WTC11 (cell line): ENCODE measurements at regions not wholly inside any gene's neighbourhood (a gene's known extent, or its start where the extent isn't known, plus 50 kb on each side); places are given as distances from the start of the nearest gene placed in this dataset.
A peak's percentile ranks its signal among the peaks of the same experiment; 100 is the strongest.

ENCODE experiments used
- ATAC-seq: fragments of 200-7000 bp; cut with Tn5 transposase; 2 replicates; pipeline ENCODE4 v1.10.0; 2021; ENCODE audit warnings: mild to moderate bottlenecking, moderate library complexity
- CTCF ChIA-PET: fragments of 300-600 bp; sonication (Branson Sonifier 250); formaldehyde crosslinking; loops from one replicate; lab custom pipeline; 2021; ENCODE audit warnings: antibody characterized with exemption; lab: Charles Lee
- POLR2A ChIA-PET: fragments of 350-600 bp; sonication (Branson Sonifier 250); formaldehyde crosslinking; loops from one replicate; lab custom pipeline; 2021; ENCODE audit warnings: antibody characterized with exemption; lab: Charles Lee
- DNase-seq: peaks from one replicate; pipeline ENCODE4 v3.0.0; 2021; ENCODE audit warnings: low spot score
- H3K27ac Mint-ChIP-seq: 2 replicates; pipeline ENCODE4 v1.8.0; 2021; ENCODE audit warnings: mixed read lengths
- H3K27me3 Mint-ChIP-seq: 2 replicates; pipeline ENCODE4 v1.8.0; 2021; ENCODE audit warnings: low read depth, mild to moderate bottlenecking, moderate library complexity, mixed read lengths
- H3K36me3 Mint-ChIP-seq: 2 replicates; pipeline ENCODE4 v1.8.0; 2021; ENCODE audit warnings: mixed read lengths
- H3K4me1 Mint-ChIP-seq: 2 replicates; pipeline ENCODE4 v1.8.0; 2022; ENCODE audit warnings: mixed read lengths
- H3K4me3 Mint-ChIP-seq: 2 replicates; pipeline ENCODE4 v1.8.0; 2021; ENCODE audit warnings: mild to moderate bottlenecking, moderate library complexity, mixed read lengths
- H3K9me3 Mint-ChIP-seq: 2 replicates; pipeline ENCODE4 v1.8.0; 2021; ENCODE audit warnings: mixed read lengths
- ATF1 ChIP-seq: sonication (generic); formaldehyde crosslinking; IDR thresholded peaks from 2 replicates; pipeline ENCODE4 v1.8.1; 2023; ENCODE audit warnings: mild to moderate bottlenecking, moderate library complexity, missing genetic modification reagents
- ELF4 ChIP-seq: sonication (generic); formaldehyde crosslinking; IDR thresholded peaks from 2 replicates; pipeline ENCODE4 v1.8.1; 2022; ENCODE audit warnings: low read depth, mild to moderate bottlenecking, moderate library complexity, missing genetic modification reagents
- ESRRA ChIP-seq: sonication (generic); formaldehyde crosslinking; IDR thresholded peaks from 2 replicates; pipeline ENCODE4 v1.8.1; 2022; ENCODE audit warnings: mild to moderate bottlenecking, missing genetic modification reagents, borderline replicate concordance
- ETV6 ChIP-seq: sonication (generic); formaldehyde crosslinking; IDR thresholded peaks from 2 replicates; pipeline ENCODE4 v1.8.1; 2022; ENCODE audit warnings: mild to moderate bottlenecking, missing genetic modification reagents
- FOXJ3 ChIP-seq: sonication (generic); formaldehyde crosslinking; IDR thresholded peaks from 2 replicates; pipeline ENCODE4 v1.9.0; 2021; ENCODE audit warnings: missing genetic modification reagents, mild to moderate bottlenecking, borderline replicate concordance
- HMGA2 ChIP-seq: fragments of 250-450 bp; sonication (Bioruptor Pico); IDR thresholded peaks from 2 replicates; pipeline ENCODE4 v1.4.0; 2021; ENCODE audit warnings: mild to moderate bottlenecking, moderate library complexity
- JAZF1 ChIP-seq: fragments of 250-450 bp; sonication (Bioruptor Pico); IDR thresholded peaks from 2 replicates; pipeline ENCODE4 v1.9.0; 2021; ENCODE audit warnings: moderate library complexity, mild to moderate bottlenecking, inconsistent platforms
- KAT7 ChIP-seq: sonication (generic); formaldehyde crosslinking; IDR thresholded peaks from 2 replicates; pipeline ENCODE4 v1.8.1; 2023; ENCODE audit warnings: missing genetic modification reagents, mild to moderate bottlenecking, borderline replicate concordance
- MXD4 ChIP-seq: fragments of 250-450 bp; sonication (Bioruptor Pico); IDR thresholded peaks from 2 replicates; pipeline ENCODE4 v1.8.0; 2021; ENCODE audit warnings: mild to moderate bottlenecking, moderate library complexity, borderline replicate concordance
- MYBL2 ChIP-seq: sonication (generic); formaldehyde crosslinking; IDR thresholded peaks from 2 replicates; pipeline ENCODE4 v1.8.1; 2023; ENCODE audit warnings: mild to moderate bottlenecking, moderate library complexity, missing genetic modification reagents
- NFATC4 ChIP-seq: fragments of 250-450 bp; sonication (Bioruptor Pico); IDR thresholded peaks from 2 replicates; pipeline ENCODE4 v1.9.0; 2021; ENCODE audit warnings: mild to moderate bottlenecking
- NR2C2 ChIP-seq: sonication (generic); formaldehyde crosslinking; IDR thresholded peaks from 2 replicates; pipeline ENCODE4 v1.8.0; 2022; ENCODE audit warnings: mild to moderate bottlenecking, missing genetic modification reagents
- SOX15 ChIP-seq: fragments of 250-450 bp; sonication (Bioruptor Pico); IDR thresholded peaks from 2 replicates; pipeline ENCODE4 v1.9.0; 2021; ENCODE audit warnings: mild to moderate bottlenecking
- ZBTB21 ChIP-seq: sonication (generic); formaldehyde crosslinking; IDR thresholded peaks from 2 replicates; pipeline ENCODE4 v1.8.1; 2023; ENCODE audit warnings: mild to moderate bottlenecking, missing genetic modification reagents, borderline replicate concordance
- ZNF138 ChIP-seq: sonication (generic); formaldehyde crosslinking; conservative IDR thresholded peaks from 2 replicates; pipeline ENCODE4 v1.8.1; 2022; ENCODE audit warnings: mild to moderate bottlenecking, moderate library complexity, missing genetic modification reagents
- ZNF232 ChIP-seq: sonication (generic); formaldehyde crosslinking; IDR thresholded peaks from 2 replicates; pipeline ENCODE4 v1.8.0; 2022; ENCODE audit warnings: mild to moderate bottlenecking, missing genetic modification reagents
- ZNF317 ChIP-seq: sonication (generic); formaldehyde crosslinking; IDR thresholded peaks from 2 replicates; pipeline ENCODE4 v1.8.1; 2023; ENCODE audit warnings: low read depth, mild to moderate bottlenecking, moderate library complexity, missing genetic modification reagents, borderline replicate concordance
- ZNF396 ChIP-seq: fragments of 250-450 bp; sonication (Bioruptor Pico); IDR thresholded peaks from 2 replicates; pipeline ENCODE4 v1.8.0; 2021; ENCODE audit warnings: mild to moderate bottlenecking, moderate library complexity, borderline replicate concordance
- ZNF416 ChIP-seq: fragments of 250-450 bp; sonication (Bioruptor Pico); IDR thresholded peaks from 2 replicates; pipeline ENCODE4 v1.9.0; 2021; ENCODE audit warnings: mild to moderate bottlenecking, inconsistent platforms
- ZNF423 ChIP-seq: fragments of 250-450 bp; sonication (Bioruptor Pico); IDR thresholded peaks from 2 replicates; pipeline ENCODE4 v2.1.2; 2022; ENCODE audit warnings: mild to moderate bottlenecking, moderate library complexity
- TF ChIP-seq, protein P1 (sequence below): fragments of 200-600 bp; IDR thresholded peaks from 2 replicates; pipeline ENCODE4 v1.8.0; 2022; ENCODE audit warnings: antibody characterized with exemption
- TF ChIP-seq, protein P2 (sequence below): sonication (generic); formaldehyde crosslinking; IDR thresholded peaks from 2 replicates; pipeline ENCODE4 v1.8.1; 2022; ENCODE audit warnings: low read depth, mild to moderate bottlenecking, moderate library complexity, missing genetic modification reagents, borderline replicate concordance
- TF ChIP-seq, protein P3 (sequence below): sonication (generic); formaldehyde crosslinking; IDR thresholded peaks from 2 replicates; pipeline ENCODE4 v1.8.1; 2023; ENCODE audit warnings: mild to moderate bottlenecking, missing genetic modification reagents, moderate library complexity
- TF ChIP-seq, protein P4 (sequence below): sonication (generic); formaldehyde crosslinking; IDR thresholded peaks from 2 replicates; pipeline ENCODE4 v1.8.0; 2023; ENCODE audit warnings: missing genetic modification reagents
- TF ChIP-seq, protein P5 (sequence below): fragments of 250-450 bp; sonication (Bioruptor Pico); IDR thresholded peaks from 2 replicates; pipeline ENCODE4 v1.9.0; 2021; ENCODE audit warnings: mild to moderate bottlenecking
- TF ChIP-seq, protein P6 (sequence below): sonication (generic); formaldehyde crosslinking; IDR thresholded peaks from 2 replicates; pipeline ENCODE4 v1.8.0; 2022; ENCODE audit warnings: mild to moderate bottlenecking, missing genetic modification reagents
- TF ChIP-seq, protein P7 (sequence below): sonication (generic); formaldehyde crosslinking; IDR thresholded peaks from 2 replicates; pipeline ENCODE4 v1.8.0; 2022; ENCODE audit warnings: missing genetic modification reagents

DNA sequence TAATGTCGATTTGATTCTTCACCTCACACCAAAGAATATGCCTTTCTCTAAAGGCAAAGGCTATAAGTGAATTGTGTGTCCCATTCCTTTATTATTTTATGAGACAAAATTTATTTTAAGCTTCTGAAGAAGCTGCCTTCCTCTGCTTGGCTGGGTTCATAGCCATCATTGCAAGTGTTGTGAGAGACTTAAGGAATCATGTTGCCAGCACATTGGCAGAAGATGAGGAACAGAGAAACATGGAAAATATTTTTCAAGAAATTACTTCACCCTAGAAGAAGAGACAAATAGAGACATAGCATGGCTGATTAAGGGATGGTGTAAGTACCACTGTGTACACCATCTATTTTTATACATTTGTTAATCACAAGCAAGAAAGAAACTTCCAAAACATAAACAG, 230.1 kb upstream of the SEMA3E start:
- DNase-seq (no peak), ATAC-seq (no peak)
- no peaks in the 10 kb centered on the region for H3K9me3 Mint-ChIP-seq
- H3K36me3 Mint-ChIP-seq = no peaks in the 10 kb centered on the region
- TF ChIP-seq NR2C2 (no peak), ETV6 (CRISPR knock-in tag) (no peak), ZNF232 (no peak), ZNF416 (CRISPR knock-in tag) (no peak)
- TF ChIP-seq, protein P1, sequence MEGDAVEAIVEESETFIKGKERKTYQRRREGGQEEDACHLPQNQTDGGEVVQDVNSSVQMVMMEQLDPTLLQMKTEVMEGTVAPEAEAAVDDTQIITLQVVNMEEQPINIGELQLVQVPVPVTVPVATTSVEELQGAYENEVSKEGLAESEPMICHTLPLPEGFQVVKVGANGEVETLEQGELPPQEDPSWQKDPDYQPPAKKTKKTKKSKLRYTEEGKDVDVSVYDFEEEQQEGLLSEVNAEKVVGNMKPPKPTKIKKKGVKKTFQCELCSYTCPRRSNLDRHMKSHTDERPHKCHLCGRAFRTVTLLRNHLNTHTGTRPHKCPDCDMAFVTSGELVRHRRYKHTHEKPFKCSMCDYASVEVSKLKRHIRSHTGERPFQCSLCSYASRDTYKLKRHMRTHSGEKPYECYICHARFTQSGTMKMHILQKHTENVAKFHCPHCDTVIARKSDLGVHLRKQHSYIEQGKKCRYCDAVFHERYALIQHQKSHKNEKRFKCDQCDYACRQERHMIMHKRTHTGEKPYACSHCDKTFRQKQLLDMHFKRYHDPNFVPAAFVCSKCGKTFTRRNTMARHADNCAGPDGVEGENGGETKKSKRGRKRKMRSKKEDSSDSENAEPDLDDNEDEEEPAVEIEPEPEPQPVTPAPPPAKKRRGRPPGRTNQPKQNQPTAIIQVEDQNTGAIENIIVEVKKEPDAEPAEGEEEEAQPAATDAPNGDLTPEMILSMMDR = no peak
- H3K27me3 Mint-ChIP-seq = peaks cover 2% of the 10 kb centered on the region; the same call in 1 of the 2 replicates
- no peak overlapping the region for H3K4me3 Mint-ChIP-seq
- POLR2A ChIA-PET = no interaction called here
- H3K4me1 Mint-ChIP-seq = peaks cover 3% of the 10 kb centered on the region; the same call in 1 of the 2 replicates
- no peak overlapping the region for H3K27ac Mint-ChIP-seq
- CTCF ChIA-PET = no interaction called here

DNA sequence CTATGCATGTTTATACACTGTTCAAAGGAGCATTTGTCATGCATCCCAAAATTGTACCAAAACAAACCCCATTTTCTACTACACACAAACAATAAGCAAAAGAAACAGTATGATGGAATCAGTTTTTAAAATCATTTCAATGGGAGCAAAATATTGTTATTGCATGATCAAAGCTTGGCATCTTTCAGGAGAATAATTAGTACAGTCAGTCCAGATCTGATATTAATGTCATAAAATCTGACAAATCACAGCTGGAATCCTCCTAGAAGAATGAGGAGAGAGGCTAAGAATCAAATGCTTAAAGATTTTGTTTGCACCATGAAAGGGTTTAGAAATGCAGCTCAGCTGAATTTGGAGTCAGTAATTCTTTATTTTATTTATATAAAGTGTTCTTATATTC, 229.7 kb upstream of the SEMA3E start:
- TF ChIP-seq ZNF317 (CRISPR knock-in tag) (no peak), HMGA2 (CRISPR knock-in tag) (no peak), ELF4 (CRISPR knock-in tag) (no peak), JAZF1 (no peak), NFATC4 (CRISPR knock-in tag) (no peak), MXD4 (CRISPR knock-in tag) (no peak), ZNF138 (no peak), ZNF232 (no peak), ESRRA (CRISPR knock-in tag) (no peak), ZNF396 (CRISPR knock-in tag) (no peak), SOX15 (no peak)
- TF ChIP-seq, protein P2, sequence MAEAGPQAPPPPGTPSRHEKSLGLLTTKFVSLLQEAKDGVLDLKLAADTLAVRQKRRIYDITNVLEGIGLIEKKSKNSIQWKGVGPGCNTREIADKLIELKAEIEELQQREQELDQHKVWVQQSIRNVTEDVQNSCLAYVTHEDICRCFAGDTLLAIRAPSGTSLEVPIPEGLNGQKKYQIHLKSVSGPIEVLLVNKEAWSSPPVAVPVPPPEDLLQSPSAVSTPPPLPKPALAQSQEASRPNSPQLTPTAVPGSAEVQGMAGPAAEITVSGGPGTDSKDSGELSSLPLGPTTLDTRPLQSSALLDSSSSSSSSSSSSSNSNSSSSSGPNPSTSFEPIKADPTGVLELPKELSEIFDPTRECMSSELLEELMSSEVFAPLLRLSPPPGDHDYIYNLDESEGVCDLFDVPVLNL (CRISPR knock-in tag) = no peak
- TF ChIP-seq, protein P3, sequence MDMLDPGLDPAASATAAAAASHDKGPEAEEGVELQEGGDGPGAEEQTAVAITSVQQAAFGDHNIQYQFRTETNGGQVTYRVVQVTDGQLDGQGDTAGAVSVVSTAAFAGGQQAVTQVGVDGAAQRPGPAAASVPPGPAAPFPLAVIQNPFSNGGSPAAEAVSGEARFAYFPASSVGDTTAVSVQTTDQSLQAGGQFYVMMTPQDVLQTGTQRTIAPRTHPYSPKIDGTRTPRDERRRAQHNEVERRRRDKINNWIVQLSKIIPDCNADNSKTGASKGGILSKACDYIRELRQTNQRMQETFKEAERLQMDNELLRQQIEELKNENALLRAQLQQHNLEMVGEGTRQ = no peak
- TF ChIP-seq, protein P4, sequence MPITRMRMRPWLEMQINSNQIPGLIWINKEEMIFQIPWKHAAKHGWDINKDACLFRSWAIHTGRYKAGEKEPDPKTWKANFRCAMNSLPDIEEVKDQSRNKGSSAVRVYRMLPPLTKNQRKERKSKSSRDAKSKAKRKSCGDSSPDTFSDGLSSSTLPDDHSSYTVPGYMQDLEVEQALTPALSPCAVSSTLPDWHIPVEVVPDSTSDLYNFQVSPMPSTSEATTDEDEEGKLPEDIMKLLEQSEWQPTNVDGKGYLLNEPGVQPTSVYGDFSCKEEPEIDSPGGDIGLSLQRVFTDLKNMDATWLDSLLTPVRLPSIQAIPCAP (CRISPR knock-in tag) = no peak
- Mint-ChIP-seq H3K27me3 (no peaks in the 10 kb centered on the region; the same call in 1 of the 2 replicates), H3K4me3 (no peak overlapping the region), H3K36me3 (no peaks in the 10 kb centered on the region), H3K4me1 (peaks cover 3% of the 10 kb centered on the region; the same call in 1 of the 2 replicates), H3K27ac (no peak overlapping the region), H3K9me3 (no peaks in the 10 kb centered on the region)
- ChIA-PET POLR2A (no interaction called here), CTCF (no interaction called here)
- DNase-seq (no peak), ATAC-seq (no peak)

DNA sequence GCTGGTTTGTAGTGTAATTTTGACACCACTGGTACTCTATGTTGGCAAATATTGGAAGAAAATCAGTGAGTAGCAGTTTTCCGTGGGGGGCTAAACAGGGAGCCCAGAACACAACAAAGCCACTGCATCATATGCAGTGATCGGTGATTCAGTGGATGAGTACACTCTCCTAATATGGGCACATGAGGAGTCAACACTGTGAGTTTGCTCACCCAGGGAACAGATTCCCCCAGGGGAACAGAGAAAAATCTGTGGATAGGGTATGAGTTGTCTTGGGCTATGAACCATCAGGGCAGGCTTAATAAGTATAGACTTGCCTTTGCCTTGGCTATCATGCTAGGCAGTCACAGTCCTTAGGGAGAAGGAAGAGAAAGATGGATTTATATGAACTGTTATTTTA, 227.7 kb upstream of the SEMA3E start:
- H3K27ac Mint-ChIP-seq = no peak overlapping the region
- H3K36me3 Mint-ChIP-seq = no peaks in the 10 kb centered on the region
- no peak for DNase-seq
- CTCF ChIA-PET = no interaction called here
- peak; percentile 38; the same call in 1 of the 2 replicates for ATAC-seq
- POLR2A ChIA-PET = no interaction called here
- no peak overlapping the region for H3K4me3 Mint-ChIP-seq
- H3K9me3 Mint-ChIP-seq = no peaks in the 10 kb centered on the region
- no peaks in the 10 kb centered on the region for H3K4me1 Mint-ChIP-seq
- H3K27me3 Mint-ChIP-seq = no peaks in the 10 kb centered on the region; the same call in 1 of the 2 replicates
- no peak for TF ChIP-seq ZNF423 (CRISPR knock-in tag)
- TF ChIP-seq KAT7 = no peak
- TF ChIP-seq ATF1 = no peak
- TF ChIP-seq, protein P5, sequence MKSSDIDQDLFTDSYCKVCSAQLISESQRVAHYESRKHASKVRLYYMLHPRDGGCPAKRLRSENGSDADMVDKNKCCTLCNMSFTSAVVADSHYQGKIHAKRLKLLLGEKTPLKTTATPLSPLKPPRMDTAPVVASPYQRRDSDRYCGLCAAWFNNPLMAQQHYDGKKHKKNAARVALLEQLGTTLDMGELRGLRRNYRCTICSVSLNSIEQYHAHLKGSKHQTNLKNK = no peak
- TF ChIP-seq MYBL2 = no peak
- TF ChIP-seq ZBTB21 = no peak
- TF ChIP-seq, protein P6, sequence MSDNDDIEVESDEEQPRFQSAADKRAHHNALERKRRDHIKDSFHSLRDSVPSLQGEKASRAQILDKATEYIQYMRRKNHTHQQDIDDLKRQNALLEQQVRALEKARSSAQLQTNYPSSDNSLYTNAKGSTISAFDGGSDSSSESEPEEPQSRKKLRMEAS = no peak
- no peak for TF ChIP-seq ZNF138
- TF ChIP-seq FOXJ3 (CRISPR knock-in tag) = no peak
- TF ChIP-seq, protein P7, sequence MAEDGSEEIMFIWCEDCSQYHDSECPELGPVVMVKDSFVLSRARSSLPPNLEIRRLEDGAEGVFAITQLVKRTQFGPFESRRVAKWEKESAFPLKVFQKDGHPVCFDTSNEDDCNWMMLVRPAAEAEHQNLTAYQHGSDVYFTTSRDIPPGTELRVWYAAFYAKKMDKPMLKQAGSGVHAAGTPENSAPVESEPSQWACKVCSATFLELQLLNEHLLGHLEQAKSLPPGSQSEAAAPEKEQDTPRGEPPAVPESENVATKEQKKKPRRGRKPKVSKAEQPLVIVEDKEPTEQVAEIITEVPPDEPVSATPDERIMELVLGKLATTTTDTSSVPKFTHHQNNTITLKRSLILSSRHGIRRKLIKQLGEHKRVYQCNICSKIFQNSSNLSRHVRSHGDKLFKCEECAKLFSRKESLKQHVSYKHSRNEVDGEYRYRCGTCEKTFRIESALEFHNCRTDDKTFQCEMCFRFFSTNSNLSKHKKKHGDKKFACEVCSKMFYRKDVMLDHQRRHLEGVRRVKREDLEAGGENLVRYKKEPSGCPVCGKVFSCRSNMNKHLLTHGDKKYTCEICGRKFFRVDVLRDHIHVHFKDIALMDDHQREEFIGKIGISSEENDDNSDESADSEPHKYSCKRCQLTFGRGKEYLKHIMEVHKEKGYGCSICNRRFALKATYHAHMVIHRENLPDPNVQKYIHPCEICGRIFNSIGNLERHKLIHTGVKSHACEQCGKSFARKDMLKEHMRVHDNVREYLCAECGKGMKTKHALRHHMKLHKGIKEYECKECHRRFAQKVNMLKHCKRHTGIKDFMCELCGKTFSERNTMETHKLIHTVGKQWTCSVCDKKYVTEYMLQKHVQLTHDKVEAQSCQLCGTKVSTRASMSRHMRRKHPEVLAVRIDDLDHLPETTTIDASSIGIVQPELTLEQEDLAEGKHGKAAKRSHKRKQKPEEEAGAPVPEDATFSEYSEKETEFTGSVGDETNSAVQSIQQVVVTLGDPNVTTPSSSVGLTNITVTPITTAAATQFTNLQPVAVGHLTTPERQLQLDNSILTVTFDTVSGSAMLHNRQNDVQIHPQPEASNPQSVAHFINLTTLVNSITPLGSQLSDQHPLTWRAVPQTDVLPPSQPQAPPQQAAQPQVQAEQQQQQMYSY (CRISPR knock-in tag) = no peak
- no peak for TF ChIP-seq ETV6 (CRISPR knock-in tag)
